HK-2 (cell line): ENCODE measurements at regions not wholly inside any gene's neighbourhood (a gene's known extent, or its start where the extent isn't known, plus 50 kb on each side); places are given as distances from the start of the nearest gene placed in this dataset.
A peak's percentile ranks its signal among the peaks of the same experiment; 100 is the strongest.

Experiments
- DNase-seq: peaks from one replicate; pipeline ENCODE4 v3.0.0-alpha.2; 2018; ENCODE audit not compliant: unreplicated experiment

DNA sequence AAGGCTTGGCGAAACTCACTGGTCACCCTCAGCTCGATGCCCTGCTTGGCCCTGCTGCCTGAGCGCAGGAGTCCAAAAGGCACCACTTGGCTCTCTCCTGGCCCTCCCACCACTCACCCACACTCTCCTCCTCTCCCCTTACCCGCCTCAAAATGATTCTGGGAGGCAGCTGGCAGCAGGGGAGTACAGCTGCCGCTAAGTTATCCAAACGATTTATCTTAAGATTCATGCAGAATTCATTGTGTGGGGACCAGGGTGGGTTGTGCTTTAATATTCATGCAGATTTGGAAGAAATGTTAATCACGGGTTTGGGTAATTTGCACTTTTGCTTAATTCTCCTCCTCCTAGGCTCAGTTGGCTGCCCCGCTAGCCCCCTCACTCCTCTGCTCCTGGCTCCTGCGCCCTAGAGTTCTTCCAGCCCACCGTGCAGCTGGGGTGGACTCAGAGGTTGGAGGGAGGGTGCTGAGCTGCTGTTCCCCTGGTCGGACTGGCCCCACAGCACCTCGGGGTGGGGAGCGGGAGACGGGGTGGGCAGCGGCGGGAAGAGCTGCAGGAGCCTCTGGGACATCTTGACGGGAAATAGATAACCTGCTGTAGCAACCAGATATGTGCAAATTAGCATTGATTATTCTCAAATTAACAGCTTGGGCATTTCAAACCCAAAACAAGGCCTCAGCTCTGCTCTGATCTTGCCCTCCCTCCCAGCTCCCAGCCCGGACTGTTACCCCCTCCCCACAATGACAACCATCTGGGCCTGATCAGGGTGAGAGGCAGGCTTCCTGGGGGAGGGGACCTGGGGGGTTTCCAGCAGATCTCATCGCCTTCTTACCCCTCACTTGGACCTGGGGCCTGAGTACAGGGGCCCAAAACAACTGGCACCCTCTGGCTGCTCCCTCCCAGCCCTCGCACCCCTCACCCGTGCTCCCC is 122.6 kb upstream of the RPL38 start:
- DNase-seq: no peak

GRCh38 chr17:74082886-74083285 is 120.6 kb upstream of the RPL38 start:
- DNase-seq: no peak

DNA sequence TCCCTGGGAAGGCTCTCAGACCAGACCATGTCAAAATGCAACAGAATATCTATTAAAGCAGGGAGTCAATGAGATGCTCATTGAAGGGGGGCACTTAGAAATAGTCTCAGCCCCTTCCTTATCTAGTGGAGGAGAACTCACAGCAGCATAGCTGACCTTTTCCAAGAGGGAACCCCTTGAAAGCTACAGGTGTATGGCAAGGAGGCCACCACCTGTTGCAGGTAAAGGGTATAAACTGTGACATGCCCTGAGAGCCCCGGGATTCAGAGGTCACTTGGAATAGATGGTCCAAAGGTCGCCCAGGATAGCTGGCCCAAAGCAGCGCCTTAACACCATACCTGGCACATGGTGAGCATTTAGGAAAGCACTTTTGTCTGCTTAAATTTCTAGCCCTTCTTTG is 120.2 kb upstream of the RPL38 start:
- no peak for DNase-seq

- DNase-seq: no peak
Measured at GRCh38 chr17:74085434-74085833, 118.0 kb upstream of the RPL38 start.

GRCh38 chr17:74087002-74087585 is 116.4 kb upstream of the RPL38 start:
- no peak for DNase-seq

- no peak for DNase-seq
Measured at GRCh38 chr17:74088285-74088933, 115.1 kb upstream of the RPL38 start.

- DNase-seq: no peak
Measured at GRCh38 chr17:74088934-74089329, 114.5 kb upstream of the RPL38 start.

GRCh38 chr17:74089380-74089779 is 114.1 kb upstream of the RPL38 start:
- no peak for DNase-seq

GRCh38 chr17:74089869-74090464 is 113.5 kb upstream of the RPL38 start:
- peak; percentile 46 for DNase-seq

DNA sequence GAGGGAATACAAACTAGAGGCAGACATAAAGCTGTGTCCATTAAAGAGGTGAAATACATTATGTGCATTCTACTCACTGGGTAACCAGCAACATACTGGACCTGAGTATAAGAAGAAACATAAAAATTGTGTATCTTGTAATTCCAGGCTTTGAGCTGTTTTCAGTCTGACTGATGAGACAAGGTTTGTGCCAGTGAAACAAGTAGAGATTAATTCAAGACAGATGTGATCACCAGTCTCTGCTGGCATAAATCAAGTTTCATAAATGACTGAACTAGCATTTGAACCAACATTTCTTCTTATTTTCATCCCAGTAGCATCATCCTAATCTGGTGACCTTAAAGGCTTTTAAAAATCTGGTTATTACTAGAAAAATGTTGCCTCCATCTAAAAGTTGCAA is 108.8 kb upstream of the RPL38 start:
- DNase-seq: no peak

DNA sequence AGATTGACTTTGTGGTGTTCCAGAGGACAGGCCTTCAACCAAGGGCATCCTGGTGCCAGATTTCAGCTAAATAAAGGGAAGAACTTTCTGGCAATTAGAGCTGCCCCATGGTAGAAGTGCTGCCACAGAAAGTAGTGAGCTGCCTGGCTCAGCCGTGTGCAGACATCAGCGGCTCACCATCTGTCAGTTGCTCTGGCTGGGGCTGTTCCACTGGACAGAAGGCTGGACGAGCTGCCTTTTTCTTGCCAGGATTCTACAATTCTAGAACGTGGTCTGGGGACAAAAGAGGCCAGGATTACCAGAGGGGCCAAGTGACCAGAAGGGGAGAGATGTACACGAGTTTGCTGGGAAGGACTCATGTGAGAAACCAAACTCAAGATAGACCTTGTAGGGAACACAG is 107.0 kb upstream of the RPL38 start:
- no peak for DNase-seq

GRCh38 chr17:74097450-74098135 is 105.9 kb upstream of the RPL38 start:
- DNase-seq: no peak

GRCh38 chr17:74098136-74099024 is 105.1 kb upstream of the RPL38 start:
- DNase-seq: no peak

DNA sequence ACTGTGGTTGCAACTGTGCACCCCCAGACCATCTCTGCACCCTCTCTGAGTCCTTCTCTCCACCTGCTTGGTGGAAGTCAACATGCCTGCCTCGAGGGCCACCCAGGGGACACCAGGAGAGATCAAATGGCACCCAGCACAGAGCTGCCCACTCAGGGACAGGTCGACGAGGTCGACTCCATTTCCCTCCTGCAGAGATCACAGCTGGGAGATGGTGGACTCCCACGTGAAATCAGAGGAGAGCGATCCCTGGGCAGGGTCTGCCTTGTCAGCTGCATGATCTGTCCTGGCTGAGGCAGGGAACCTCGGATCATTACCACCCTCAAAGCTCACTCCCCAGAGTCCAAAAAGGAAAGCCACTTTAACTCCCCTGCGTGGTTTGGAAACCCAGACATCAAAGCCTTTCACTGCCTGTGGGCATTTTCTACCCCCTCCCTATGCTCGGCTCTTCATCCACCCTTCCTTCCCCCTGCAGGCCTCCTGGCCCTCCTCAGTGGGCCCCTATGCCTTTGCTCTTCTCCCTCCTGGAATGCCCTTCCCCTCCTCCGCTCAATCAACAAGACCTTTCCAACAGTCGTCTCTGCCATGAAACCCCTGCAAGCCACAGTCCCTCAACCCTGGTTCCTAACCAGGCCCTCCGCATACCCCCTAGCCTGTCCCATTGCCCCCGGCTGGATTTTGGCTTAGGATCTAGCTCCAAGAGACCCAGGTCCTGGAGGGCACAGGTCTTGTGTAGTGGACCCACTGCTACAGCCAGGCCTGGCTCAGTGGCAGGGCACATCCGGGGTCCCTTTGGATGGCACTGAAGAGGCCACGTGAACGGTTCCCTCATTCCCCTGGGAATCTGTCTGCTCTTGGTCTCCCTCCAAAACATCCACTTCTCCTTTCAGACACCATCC is 103.8 kb upstream of the RPL38 start:
- no peak for DNase-seq

DNA sequence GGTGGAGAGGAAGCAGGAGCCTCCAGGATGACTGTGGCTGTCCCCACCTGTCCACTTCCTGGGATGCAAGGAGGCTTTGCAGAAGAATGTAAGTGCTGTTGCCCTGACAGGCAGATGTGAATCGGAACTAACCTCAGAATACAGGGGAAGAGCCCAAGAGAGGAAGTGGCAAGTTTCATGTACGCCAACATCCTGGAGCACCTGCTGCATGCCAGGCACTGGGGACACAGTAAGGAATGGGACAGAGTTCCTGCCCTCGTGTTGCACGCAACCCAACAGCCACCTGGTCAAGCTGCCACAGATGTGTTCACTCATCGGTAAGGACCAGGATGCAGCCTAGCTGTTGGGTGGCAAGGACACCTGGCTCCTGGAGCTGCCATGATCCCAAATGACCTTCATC is 98.6 kb upstream of the RPL38 start:
- DNase-seq: no peak

- no peak for DNase-seq
Measured at GRCh38 chr17:74107107-74107506, 96.4 kb upstream of the RPL38 start.

GRCh38 chr17:74108126-74108705 is 95.3 kb upstream of the RPL38 start:
- no peak for DNase-seq

GRCh38 chr17:74110467-74110866 is 93.0 kb upstream of the RPL38 start:
- no peak for DNase-seq

GRCh38 chr17:74113326-74113725 is 90.2 kb upstream of the RPL38 start:
- no peak for DNase-seq
